ENCODE measurements at regions not wholly inside any gene's neighbourhood (a gene's known extent, or its start where the extent isn't known, plus 50 kb on each side); places are given as distances from the start of the nearest gene placed in this dataset.

DNA sequence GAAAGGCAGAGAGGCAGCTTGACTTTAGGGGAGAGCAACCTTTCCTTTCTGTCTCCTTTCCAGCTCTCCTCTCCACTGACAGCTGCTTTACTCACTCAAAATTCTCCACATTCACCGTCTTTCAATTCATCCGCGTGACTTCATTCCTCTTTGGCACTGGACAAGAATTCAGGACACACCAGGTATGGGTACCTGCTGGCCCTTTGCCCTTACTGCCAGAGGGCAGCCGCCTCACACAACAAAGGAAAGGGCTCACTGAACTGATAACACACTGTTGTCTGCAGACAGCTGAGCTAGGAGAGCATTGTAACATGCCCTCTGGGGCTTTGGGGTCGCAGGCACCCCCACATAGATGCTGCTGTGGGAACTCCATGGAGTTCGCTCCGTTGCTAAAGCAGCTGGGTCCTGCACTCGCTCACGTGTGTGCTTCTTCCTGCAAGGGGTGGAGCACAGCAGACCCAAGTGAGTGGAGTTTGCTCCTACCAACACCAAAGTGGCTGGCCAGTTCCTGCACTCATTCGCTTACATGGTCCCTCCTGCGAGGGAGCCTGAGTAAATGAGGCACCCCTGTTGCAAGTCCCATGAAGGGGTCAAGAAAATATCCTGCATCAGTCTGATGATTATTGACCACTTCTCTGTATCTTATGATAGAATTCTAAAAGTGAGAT, 79.0 kb upstream of the SGO1 start:
- Histone ChIP-seq H3K27me3 (ENCODE audit: insufficient read depth, low read depth, low read length) (no peaks in the 10 kb centered on the region), H2AFZ (ENCODE audit: low read depth, low read length) (no peak overlapping the region)
- TF ChIP-seq, protein P1, sequence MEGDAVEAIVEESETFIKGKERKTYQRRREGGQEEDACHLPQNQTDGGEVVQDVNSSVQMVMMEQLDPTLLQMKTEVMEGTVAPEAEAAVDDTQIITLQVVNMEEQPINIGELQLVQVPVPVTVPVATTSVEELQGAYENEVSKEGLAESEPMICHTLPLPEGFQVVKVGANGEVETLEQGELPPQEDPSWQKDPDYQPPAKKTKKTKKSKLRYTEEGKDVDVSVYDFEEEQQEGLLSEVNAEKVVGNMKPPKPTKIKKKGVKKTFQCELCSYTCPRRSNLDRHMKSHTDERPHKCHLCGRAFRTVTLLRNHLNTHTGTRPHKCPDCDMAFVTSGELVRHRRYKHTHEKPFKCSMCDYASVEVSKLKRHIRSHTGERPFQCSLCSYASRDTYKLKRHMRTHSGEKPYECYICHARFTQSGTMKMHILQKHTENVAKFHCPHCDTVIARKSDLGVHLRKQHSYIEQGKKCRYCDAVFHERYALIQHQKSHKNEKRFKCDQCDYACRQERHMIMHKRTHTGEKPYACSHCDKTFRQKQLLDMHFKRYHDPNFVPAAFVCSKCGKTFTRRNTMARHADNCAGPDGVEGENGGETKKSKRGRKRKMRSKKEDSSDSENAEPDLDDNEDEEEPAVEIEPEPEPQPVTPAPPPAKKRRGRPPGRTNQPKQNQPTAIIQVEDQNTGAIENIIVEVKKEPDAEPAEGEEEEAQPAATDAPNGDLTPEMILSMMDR (IDR thresholded peaks at IDR 0.05; ENCODE audit: poor library complexity, severe bottlenecking), result no peak
- TF ChIP-seq EZH2 (IDR thresholded peaks at IDR 0.05; ENCODE audit: borderline replicate concordance, insufficient read depth, low read length, poor library complexity, severe bottlenecking) (no peak), MXI1 (conservative IDR thresholded peaks at IDR 0.05; ENCODE audit: poor library complexity, severe bottlenecking) (no peak), POLR2AphosphoS5 (IDR thresholded peaks at IDR 0.05) (no peak)
- TF ChIP-seq, protein P2, sequence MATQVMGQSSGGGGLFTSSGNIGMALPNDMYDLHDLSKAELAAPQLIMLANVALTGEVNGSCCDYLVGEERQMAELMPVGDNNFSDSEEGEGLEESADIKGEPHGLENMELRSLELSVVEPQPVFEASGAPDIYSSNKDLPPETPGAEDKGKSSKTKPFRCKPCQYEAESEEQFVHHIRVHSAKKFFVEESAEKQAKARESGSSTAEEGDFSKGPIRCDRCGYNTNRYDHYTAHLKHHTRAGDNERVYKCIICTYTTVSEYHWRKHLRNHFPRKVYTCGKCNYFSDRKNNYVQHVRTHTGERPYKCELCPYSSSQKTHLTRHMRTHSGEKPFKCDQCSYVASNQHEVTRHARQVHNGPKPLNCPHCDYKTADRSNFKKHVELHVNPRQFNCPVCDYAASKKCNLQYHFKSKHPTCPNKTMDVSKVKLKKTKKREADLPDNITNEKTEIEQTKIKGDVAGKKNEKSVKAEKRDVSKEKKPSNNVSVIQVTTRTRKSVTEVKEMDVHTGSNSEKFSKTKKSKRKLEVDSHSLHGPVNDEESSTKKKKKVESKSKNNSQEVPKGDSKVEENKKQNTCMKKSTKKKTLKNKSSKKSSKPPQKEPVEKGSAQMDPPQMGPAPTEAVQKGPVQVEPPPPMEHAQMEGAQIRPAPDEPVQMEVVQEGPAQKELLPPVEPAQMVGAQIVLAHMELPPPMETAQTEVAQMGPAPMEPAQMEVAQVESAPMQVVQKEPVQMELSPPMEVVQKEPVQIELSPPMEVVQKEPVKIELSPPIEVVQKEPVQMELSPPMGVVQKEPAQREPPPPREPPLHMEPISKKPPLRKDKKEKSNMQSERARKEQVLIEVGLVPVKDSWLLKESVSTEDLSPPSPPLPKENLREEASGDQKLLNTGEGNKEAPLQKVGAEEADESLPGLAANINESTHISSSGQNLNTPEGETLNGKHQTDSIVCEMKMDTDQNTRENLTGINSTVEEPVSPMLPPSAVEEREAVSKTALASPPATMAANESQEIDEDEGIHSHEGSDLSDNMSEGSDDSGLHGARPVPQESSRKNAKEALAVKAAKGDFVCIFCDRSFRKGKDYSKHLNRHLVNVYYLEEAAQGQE (IDR thresholded peaks at IDR 0.05; ENCODE audit: borderline replicate concordance), result no peak

DNA sequence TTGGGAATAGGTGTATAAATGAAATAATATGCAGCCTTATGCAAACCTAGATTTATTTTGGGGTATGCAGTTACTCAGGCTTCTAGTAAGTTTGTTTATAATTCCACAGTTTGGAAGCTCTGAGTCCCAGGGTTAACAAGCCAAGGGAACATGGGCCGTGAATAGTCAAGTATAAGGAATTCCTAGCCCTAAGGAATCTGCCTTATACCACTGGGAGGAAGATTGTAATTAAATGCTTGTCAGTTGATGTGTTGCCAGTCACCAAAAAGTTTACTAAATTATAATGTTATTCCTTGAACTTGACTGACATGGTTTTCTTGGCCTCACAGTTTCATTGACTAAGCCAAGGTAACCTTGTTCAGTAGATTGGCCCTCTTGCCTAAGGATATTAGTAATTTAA, 72.4 kb upstream of the SGO1 start:
- H4K20me1 ChIP-seq (ENCODE audit: insufficient read depth), result no peaks in the 10 kb centered on the region
- H3K4me2 ChIP-seq (ENCODE audit: low read length), result no peak overlapping the region
- H2AFZ ChIP-seq (ENCODE audit: low read depth, low read length), result no peak overlapping the region
- TF ChIP-seq RAD21 (conservative IDR thresholded peaks at IDR 0.05) (no peak), EZH2 (IDR thresholded peaks at IDR 0.05; ENCODE audit: borderline replicate concordance, insufficient read depth, low read length, poor library complexity, severe bottlenecking) (no peak), POLR2AphosphoS5 (IDR thresholded peaks at IDR 0.05) (no peak), EP300 (conservative IDR thresholded peaks at IDR 0.05; ENCODE audit: poor library complexity, severe bottlenecking) (no peak), TAF1 (IDR thresholded peaks at IDR 0.05; ENCODE audit: low read depth) (no peak), MXI1 (conservative IDR thresholded peaks at IDR 0.05; ENCODE audit: poor library complexity, severe bottlenecking) (no peak), SMC3 (conservative IDR thresholded peaks at IDR 0.05; ENCODE audit: poor library complexity) (no peak)
- TF ChIP-seq, protein P2 (IDR thresholded peaks at IDR 0.05; ENCODE audit: borderline replicate concordance), result no peak
- TF ChIP-seq, protein P1 (IDR thresholded peaks at IDR 0.05; ENCODE audit: poor library complexity, severe bottlenecking), result no peak
- no peak overlapping the region for H3K4me3 ChIP-seq (ENCODE audit: low read length)
- H3K27me3 ChIP-seq (ENCODE audit: insufficient read depth, low read depth, low read length), result no peaks in the 10 kb centered on the region
- H3K79me2 ChIP-seq (replicated peaks; ENCODE audit: insufficient read depth, low read length), result no peaks in the 10 kb centered on the region
- H3F3A ChIP-seq (ENCODE audit: insufficient read depth, low read length, poor library complexity, severe bottlenecking), result no peaks in the 10 kb centered on the region
- no peaks in the 10 kb centered on the region for H3K36me3 ChIP-seq (ENCODE audit: insufficient read depth, low read length)
- H3K9me3 ChIP-seq (ENCODE audit: low read length), result no peaks in the 10 kb centered on the region
- H3K9ac ChIP-seq (ENCODE audit: low read length), result no peak overlapping the region
- no peaks in the 10 kb centered on the region for H3K9me2 ChIP-seq (ENCODE audit: insufficient read depth, low read length)
- H3K27ac ChIP-seq (ENCODE audit: low read length), result no peak overlapping the region

More for the DNA sequence above, 79.0 kb upstream of the SGO1 start:
- Histone ChIP-seq H3K4me3 (ENCODE audit: low read length) (no peak overlapping the region), H3K9me2 (ENCODE audit: insufficient read depth, low read length) (no peaks in the 10 kb centered on the region), H4K20me1 (ENCODE audit: insufficient read depth) (no peaks in the 10 kb centered on the region), H3K9ac (ENCODE audit: low read length) (no peak overlapping the region), H3F3A (ENCODE audit: insufficient read depth, low read length, poor library complexity, severe bottlenecking) (no peaks in the 10 kb centered on the region), H3K4me2 (ENCODE audit: low read length) (no peak overlapping the region), H3K79me2 (replicated peaks; ENCODE audit: insufficient read depth, low read length) (no peaks in the 10 kb centered on the region), H3K9me3 (ENCODE audit: low read length) (no peaks in the 10 kb centered on the region), H3K27ac (ENCODE audit: low read length) (no peak overlapping the region), H3K36me3 (ENCODE audit: insufficient read depth, low read length) (no peaks in the 10 kb centered on the region)

All from neural cell (in vitro differentiated cells).